Lung (tissue), 11 donors: ENCODE measurements at regions not wholly inside any gene's neighbourhood (a gene's known extent, or its start where the extent isn't known, plus 50 kb on each side); places are given as distances from the start of the nearest gene placed in this dataset.
"Not testable (repeated sequence)": the region's sequence is repeated elsewhere in the genome, so short reads cannot be mapped to it uniquely, and the experiment has no call there.

Experiments
- ATAC-seq: fragments of 200-7000 bp; cut with Tn5 transposase; one replicate; pipeline ENCODE4 v1.9.1; 2020; ENCODE audit warnings: moderate number of reproducible peaks; ENCODE audit not compliant: insufficient read depth, low FRiP score
- DNase-seq, 3 donors: peaks; one replicate each; pipeline ENCODE4 v3.0.0-alpha.2; 2013 to 2017
- H3K27ac ChIP-seq, 2 donors: one replicate each; pipeline ENCODE4 v1.5.1; 2013; ENCODE audit warnings: mild to moderate bottlenecking in 2 of 2, moderate library complexity in 2 of 2, control low read depth in 1 of 2, inconsistent platforms in 1 of 2, low read depth in 1 of 2, low read length in 1 of 2
- H3K27me3 ChIP-seq, 3 donors: one replicate each; pipeline ENCODE4 v1.5.1; 2013; ENCODE audit warnings: low read length in 2 of 3; ENCODE audit not compliant: control insufficient read depth in 3 of 3, insufficient read depth in 3 of 3
- H3K36me3 ChIP-seq, 4 donors: one replicate each; pipeline ENCODE4 v1.5.1; 2013; ENCODE audit warnings: low read length in 4 of 4, mild to moderate bottlenecking in 1 of 4, moderate library complexity in 1 of 4; ENCODE audit not compliant: control insufficient read depth in 4 of 4, insufficient read depth in 4 of 4
- H3K4me1 ChIP-seq, 5 donors: one replicate each; pipeline ENCODE4 v1.5.1; 2013; ENCODE audit warnings: low read length in 5 of 5, mild to moderate bottlenecking in 2 of 5, moderate library complexity in 1 of 5; ENCODE audit not compliant: control insufficient read depth in 5 of 5, insufficient read depth in 5 of 5
- H3K4me3 ChIP-seq: one replicate; pipeline ENCODE4 v1.5.1; 2013; ENCODE audit warnings: mild to moderate bottlenecking, control low read depth, moderate library complexity
- H3K9ac ChIP-seq, 2 donors: one replicate each; pipeline ENCODE4 v1.5.1; 2013; ENCODE audit warnings: low read length in 2 of 2, control low read depth in 1 of 2; ENCODE audit not compliant: insufficient read depth in 1 of 2
- H3K9me3 ChIP-seq, 4 donors: one replicate each; pipeline ENCODE4 v1.5.1; 2013; ENCODE audit warnings: low read length in 3 of 4, mild to moderate bottlenecking in 1 of 4, moderate library complexity in 1 of 4; ENCODE audit not compliant: control insufficient read depth in 4 of 4, insufficient read depth in 3 of 4
- WGBS, 2 donors: extraction: QIAGEN DNeasy Blood & Tissue Kit; methylation state at CpG; one replicate each; pipeline ENCODE4 v1.1.7; 2013; 5-methylcytosine and 5-hydroxymethylcytosine counted together
- TF ChIP-seq, protein P1 (sequence below): IDR thresholded peaks from 2 replicates; pipeline ENCODE4 v1.5.1; 2012; ENCODE audit warnings: mild to moderate bottlenecking; ENCODE audit errors: control extremely low read depth, extremely low read depth
- donor health status: control.
- donor health status: control.
- donor health status: Bipolar disorder and iron deficiency.
- donor health status: healthy.
- donor health status: DM: yes; HTN: yes; CAD: no.

- DNase-seq (no peak), ATAC-seq (no peak)
- H3K9me3 ChIP-seq, result no peaks in the 10 kb centered on the region
- peaks cover 0 to 4% (median 2%) of the 10 kb centered on the region in 5 donors for H3K4me1 ChIP-seq
- H3K27ac ChIP-seq, result no peak overlapping the region
- no peak overlapping the region for H3K4me3 ChIP-seq
- H3K36me3 ChIP-seq, result no peaks in the 10 kb centered on the region
- no peaks in the 10 kb centered on the region for H3K27me3 ChIP-seq
- 9 to 24% methylated on average over 1 of the region's 1 CpG for WGBS, 2 donors
- H3K9ac ChIP-seq, result no peak overlapping the region
- TF ChIP-seq, protein P1, sequence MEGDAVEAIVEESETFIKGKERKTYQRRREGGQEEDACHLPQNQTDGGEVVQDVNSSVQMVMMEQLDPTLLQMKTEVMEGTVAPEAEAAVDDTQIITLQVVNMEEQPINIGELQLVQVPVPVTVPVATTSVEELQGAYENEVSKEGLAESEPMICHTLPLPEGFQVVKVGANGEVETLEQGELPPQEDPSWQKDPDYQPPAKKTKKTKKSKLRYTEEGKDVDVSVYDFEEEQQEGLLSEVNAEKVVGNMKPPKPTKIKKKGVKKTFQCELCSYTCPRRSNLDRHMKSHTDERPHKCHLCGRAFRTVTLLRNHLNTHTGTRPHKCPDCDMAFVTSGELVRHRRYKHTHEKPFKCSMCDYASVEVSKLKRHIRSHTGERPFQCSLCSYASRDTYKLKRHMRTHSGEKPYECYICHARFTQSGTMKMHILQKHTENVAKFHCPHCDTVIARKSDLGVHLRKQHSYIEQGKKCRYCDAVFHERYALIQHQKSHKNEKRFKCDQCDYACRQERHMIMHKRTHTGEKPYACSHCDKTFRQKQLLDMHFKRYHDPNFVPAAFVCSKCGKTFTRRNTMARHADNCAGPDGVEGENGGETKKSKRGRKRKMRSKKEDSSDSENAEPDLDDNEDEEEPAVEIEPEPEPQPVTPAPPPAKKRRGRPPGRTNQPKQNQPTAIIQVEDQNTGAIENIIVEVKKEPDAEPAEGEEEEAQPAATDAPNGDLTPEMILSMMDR, result no peak
These were observed 107.9 kb upstream of the GBE1 start for GRCh38 chr3:81869382-81869781.

DNA sequence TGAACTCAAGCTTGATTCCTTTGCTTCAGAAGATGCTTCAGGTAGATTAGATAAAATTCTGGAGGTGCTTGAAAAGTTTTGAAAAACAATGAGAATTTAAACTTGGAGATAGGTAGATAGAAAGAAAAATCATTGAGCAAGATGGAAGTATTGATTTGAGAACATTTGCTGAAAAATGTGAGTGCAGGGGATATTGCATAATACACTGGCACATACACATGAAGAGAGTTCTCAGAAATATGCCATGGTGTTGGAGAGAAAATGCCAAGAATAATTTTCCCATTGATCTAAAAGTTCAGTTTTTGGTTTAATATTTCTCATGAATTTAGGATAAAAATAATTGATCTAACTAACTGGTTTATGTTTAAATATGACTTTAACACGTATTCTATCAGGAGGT is 107.2 kb upstream of the GBE1 start:
- TF ChIP-seq, protein P1, result no peak
- 88 to 98% methylated on average over 1 of the region's 1 CpG for WGBS, 2 donors
- H3K36me3 ChIP-seq, result no peaks in the 10 kb centered on the region

DNA sequence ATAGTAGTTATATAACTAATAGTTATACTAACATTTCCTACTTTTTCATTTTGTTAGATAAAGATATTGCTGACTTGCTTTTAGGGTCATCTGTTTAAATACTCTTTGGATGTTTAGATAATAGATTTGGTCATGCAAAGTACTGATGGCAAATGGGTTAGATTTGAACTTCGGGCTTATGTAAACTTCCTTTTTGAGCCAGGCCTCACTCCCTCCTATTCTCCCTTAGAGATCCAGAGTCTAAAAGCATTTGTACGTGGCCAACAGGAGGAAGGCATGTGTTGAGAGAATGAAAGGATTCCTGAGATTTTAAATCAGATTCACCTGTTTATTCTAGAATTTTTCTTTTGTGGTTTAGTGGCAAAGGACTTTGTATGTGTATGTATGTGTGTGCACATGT is 106.4 kb upstream of the GBE1 start:
- TF ChIP-seq, protein P1, result no peak
- H3K9me3 ChIP-seq, result no peaks in the 10 kb centered on the region
- 61 to 78% methylated on average over 2 of the region's 2 CpGs for WGBS, 2 donors
- DNase-seq (no peak), ATAC-seq (no peak)
- no peak overlapping the region for H3K4me3 ChIP-seq
- H3K4me1 ChIP-seq, result peaks cover 0 to 10% (median 2%) of the 10 kb centered on the region in 5 donors
- no peak overlapping the region for H3K27ac ChIP-seq
- H3K27me3 ChIP-seq, result no peaks in the 10 kb centered on the region
- no peaks in the 10 kb centered on the region for H3K36me3 ChIP-seq
- no peak overlapping the region for H3K9ac ChIP-seq

More for the DNA sequence above, 107.2 kb upstream of the GBE1 start:
- Histone ChIP-seq H3K9ac (no peak overlapping the region), H3K9me3 (no peaks in the 10 kb centered on the region), H3K4me1 (peaks cover 0 to 10% (median 2%) of the 10 kb centered on the region in 5 donors), H3K27ac (no peak overlapping the region), H3K4me3 (no peak overlapping the region), H3K27me3 (no peaks in the 10 kb centered on the region)
- ATAC-seq (no peak), DNase-seq (no peak)

GRCh38 chr3:81865164-81865563 is 103.7 kb upstream of the GBE1 start:
- H3K9ac ChIP-seq, ATAC-seq: not testable (repeated sequence)

More at GRCh38 chr3:81865164-81865563, 103.7 kb upstream of the GBE1 start:
- H3K4me3 ChIP-seq, H3K27me3 ChIP-seq, H3K27ac ChIP-seq, H3K9me3 ChIP-seq, DNase-seq, H3K36me3 ChIP-seq: not testable (repeated sequence)
- peaks cover 0 to 14% (median 2%) of the 10 kb centered on the region in 5 donors for H3K4me1 ChIP-seq
- WGBS, 2 donors, result 90 to 94% methylated on average over 5 of the region's 5 CpGs
